GM10266 (cell line): ENCODE measurements at regions not wholly inside any gene's neighbourhood (a gene's known extent, or its start where the extent isn't known, plus 50 kb on each side); places are given as distances from the start of the nearest gene placed in this dataset.

ENCODE experiments used
- DNase-seq: peaks from one replicate; pipeline ENCODE4 v3.0.0; 2012; ENCODE audit errors: extremely low spot score
- TF ChIP-seq, protein P1 (sequence below): IDR thresholded peaks from 2 replicates; pipeline ENCODE4 v1.5.1; 2012; ENCODE audit warnings: mild to moderate bottlenecking, low read depth; ENCODE audit not compliant: control insufficient read depth, insufficient read depth; ENCODE audit errors: missing control alignments

DNA sequence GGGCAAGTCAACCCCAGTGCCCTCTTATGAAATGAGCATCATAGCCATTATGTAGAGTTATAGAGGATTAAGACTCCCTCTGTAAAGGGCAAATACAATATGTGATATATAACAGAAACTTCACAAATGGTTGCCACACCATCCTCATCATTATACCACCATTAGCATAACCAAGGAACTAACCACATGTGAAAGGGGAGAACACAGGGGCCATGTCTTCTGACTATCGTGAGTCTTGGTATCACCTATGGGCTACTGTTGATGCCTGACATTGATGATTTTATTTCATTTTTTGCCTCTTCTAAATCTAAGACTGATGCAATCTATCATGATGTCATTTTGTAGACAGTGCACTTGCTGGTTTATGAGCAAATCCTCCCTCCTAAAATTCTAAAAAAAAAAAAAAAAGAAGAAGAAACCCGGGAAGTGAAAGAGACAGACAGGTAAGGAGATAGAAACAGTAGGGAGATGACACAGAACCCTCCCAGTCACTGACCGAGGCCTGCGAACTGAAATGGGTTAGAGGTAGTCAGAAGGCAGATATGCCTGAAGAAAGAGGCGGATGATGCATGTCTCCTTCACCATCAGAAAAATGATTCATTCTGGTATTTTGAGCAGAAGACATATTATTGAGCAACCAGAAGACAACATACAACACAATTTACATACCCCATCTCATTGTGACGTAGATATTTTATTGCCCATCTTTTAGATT, 266.0 kb downstream of the DMAC1 start:
- DNase-seq = no peak
- TF ChIP-seq, protein P1, sequence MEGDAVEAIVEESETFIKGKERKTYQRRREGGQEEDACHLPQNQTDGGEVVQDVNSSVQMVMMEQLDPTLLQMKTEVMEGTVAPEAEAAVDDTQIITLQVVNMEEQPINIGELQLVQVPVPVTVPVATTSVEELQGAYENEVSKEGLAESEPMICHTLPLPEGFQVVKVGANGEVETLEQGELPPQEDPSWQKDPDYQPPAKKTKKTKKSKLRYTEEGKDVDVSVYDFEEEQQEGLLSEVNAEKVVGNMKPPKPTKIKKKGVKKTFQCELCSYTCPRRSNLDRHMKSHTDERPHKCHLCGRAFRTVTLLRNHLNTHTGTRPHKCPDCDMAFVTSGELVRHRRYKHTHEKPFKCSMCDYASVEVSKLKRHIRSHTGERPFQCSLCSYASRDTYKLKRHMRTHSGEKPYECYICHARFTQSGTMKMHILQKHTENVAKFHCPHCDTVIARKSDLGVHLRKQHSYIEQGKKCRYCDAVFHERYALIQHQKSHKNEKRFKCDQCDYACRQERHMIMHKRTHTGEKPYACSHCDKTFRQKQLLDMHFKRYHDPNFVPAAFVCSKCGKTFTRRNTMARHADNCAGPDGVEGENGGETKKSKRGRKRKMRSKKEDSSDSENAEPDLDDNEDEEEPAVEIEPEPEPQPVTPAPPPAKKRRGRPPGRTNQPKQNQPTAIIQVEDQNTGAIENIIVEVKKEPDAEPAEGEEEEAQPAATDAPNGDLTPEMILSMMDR = no peak

DNA sequence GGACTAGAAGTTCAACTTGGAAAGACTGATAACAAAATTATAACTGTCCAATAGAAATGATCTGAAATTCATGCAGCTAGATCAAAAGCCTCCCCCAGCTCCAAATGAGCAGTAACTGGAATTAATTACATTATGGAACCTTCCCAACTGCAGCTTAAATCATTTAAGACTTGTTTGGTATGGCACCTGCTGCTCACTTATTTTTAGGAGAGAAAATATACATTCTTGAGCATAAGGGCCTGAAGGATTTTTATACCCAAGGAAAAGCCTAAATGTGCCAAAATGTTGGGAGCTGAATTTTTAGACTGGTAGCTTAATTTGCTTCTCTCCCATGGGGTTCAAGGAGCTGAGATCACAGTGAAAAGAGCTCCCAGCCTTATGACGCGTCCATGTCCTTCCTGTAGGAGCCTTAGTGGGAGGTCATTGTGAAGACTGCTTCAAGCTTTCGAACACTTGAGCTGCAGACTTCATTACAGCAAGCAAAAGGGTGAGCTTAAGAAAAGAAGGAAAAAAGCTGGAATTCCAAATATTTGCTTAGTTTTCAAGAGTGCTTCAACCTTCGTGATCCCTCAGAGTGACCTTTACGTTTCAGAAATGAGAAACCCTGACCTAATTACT, 276.0 kb downstream of the DMAC1 start:
- DNase-seq = no peak
- TF ChIP-seq, protein P1 = no peak

DNA sequence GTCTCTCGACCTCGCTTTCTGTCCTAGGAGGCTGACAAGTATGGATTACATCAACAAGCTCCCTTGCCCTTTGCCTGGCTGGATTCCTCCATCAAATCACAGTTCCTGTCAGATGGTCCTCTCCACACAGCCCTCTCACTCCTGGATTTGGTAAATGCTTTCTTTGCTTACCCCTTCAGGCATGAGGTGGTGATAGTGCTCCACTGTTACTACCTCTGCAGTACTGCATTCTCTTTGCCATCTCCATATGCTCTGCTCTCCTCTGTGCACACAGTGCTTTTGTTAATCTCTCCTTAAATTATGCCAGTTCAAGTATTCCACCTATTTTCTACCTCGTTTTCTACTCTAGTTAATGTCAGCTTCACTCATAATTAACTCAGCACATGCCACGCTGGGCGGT, 279.2 kb downstream of the DMAC1 start:
- TF ChIP-seq, protein P1 = no peak
- DNase-seq = no peak

DNA sequence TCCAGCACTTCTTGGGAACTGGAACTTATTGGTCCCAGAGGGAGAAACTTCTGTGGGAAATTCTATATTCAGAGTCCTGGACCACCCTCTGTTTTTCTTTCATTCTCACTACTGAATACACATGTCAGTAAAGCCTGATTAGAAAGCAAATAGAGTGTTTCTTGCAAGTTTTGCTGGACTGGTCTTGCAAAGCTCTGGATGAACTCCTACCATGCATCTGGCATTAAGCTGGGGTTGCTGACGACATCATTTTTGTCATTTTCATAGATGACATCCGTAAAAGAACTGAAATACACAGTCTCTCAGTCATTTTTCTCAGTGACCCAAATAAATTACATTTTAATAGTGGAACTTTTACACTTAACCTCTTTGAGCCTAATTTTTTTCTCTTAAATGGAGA, 283.2 kb downstream of the DMAC1 start:
- TF ChIP-seq, protein P1 = no peak
- DNase-seq = no peak

DNA sequence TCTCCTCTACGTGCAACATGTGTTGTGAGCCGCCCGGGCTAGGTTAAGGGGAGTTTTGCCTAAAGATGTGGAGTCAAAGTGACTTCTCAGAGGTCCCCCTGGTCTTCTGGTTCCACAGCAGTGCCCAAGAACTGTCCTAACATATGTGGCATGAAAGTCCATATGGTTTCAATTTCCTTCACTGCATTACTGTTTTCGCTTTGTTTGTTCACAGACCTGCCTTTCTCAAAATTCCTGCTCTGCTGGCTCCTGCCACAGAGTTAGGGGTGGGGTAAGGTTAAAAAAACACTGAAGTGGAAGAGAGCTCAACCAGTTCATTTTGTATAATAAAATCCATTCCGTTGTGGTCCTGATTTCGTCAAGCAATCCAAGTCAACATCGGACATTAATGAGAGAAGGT, 289.4 kb downstream of the DMAC1 start:
- TF ChIP-seq, protein P1 = no peak
- DNase-seq = no peak

DNA sequence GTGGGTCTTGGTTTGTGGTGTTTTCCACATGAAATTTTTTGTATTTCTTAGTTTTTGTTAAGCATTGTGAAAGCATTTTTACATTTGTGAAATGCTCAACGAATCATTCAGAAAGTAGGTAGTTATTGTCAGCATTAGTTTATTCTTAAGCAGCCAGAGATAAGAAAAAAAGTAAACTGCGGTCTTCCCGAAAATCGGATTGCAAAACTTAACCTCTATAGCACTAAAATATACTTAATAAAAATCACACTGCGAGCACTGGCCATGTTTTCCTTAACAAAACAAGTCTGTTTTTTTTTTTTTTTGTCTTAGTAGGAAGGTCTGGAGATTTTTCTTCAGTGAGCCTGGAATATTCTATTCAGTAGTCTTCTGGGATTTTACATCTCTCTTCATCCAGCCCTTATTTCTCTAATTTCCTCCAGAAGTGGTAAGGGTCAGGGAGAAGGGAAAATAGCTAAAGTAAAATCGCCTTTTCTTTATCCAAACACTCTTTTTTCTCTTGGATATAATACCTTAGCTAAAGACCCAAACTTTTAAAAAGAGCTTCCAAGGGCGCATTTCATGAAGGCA, 289.9 kb downstream of the DMAC1 start:
- TF ChIP-seq, protein P1 = no peak
- no peak for DNase-seq

DNA sequence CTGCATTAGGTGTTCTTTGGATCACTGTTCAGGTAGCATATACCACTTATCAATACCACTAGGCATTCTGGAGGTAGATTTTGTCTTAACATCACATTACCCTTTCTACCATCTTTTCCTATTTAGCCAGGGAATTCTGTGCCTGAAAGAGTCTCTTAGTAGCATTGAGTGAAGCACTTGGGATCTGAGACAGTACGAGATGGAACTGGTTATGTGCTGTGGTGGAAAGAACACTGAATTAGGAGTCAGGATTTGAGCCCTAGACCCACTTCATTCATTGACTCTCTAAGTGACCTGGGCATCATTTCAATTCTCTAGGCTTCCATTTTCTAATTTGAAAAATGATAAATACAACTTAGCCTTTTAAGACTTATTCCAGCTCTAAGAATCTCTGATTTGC, 291.1 kb downstream of the DMAC1 start:
- TF ChIP-seq, protein P1 = no peak

More for the DNA sequence above, 291.1 kb downstream of the DMAC1 start:
- DNase-seq = no peak
